GM18909 (cell line): ENCODE measurements at regions not wholly inside any gene's neighbourhood (a gene's known extent, or its start where the extent isn't known, plus 50 kb on each side); places are given as distances from the start of the nearest gene placed in this dataset.

Experiments used
- ATAC-seq: cut with Tn5 transposase; IDR thresholded peaks from one replicate; pipeline ENCODE4 v1.9.1; 2021; ENCODE audit warnings: mild to moderate bottlenecking; ENCODE audit not compliant: unreplicated experiment, poor library complexity

GRCh38 chr3:152516216-152516615 lies 247.5 kb downstream of the MBNL1 start:
- ATAC-seq: peak; percentile 32

GRCh38 chr3:152517502-152517901 lies 248.8 kb downstream of the MBNL1 start:
- no peak for ATAC-seq

- ATAC-seq: no peak
Observed at GRCh38 chr3:152518346-152518745, 249.6 kb downstream of the MBNL1 start.

- peak; percentile 65 for ATAC-seq
Observed at GRCh38 chr3:152519376-152519775, 250.6 kb downstream of the MBNL1 start.

GRCh38 chr3:152522036-152522435 lies 253.3 kb downstream of the MBNL1 start:
- no peak for ATAC-seq

- peak; percentile 64 for ATAC-seq
Observed at GRCh38 chr3:152524198-152525140, 255.7 kb downstream of the MBNL1 start.

- ATAC-seq: no peak
Observed at GRCh38 chr3:152531717-152532116, 263.0 kb downstream of the MBNL1 start.

GRCh38 chr3:152538518-152538917 lies 269.8 kb downstream of the MBNL1 start:
- no peak for ATAC-seq

GRCh38 chr3:152539191-152539764 lies 270.5 kb downstream of the MBNL1 start:
- ATAC-seq: no peak

- ATAC-seq: no peak
Observed at GRCh38 chr3:152540120-152540519, 271.4 kb downstream of the MBNL1 start.

GRCh38 chr3:152547153-152547552 lies 278.4 kb downstream of the MBNL1 start:
- ATAC-seq: no peak

GRCh38 chr3:152549263-152549662 lies 280.5 kb downstream of the MBNL1 start:
- ATAC-seq: no peak

GRCh38 chr3:152550284-152550683 lies 281.6 kb downstream of the MBNL1 start:
- peak; percentile 46 for ATAC-seq

GRCh38 chr3:152554980-152555379 lies 280.0 kb upstream of the P2RY1 start:
- no peak for ATAC-seq

- no peak for ATAC-seq
Observed at GRCh38 chr3:152555666-152556291, 279.2 kb upstream of the P2RY1 start.

GRCh38 chr3:152556731-152557254 lies 278.1 kb upstream of the P2RY1 start:
- ATAC-seq: peak; percentile 79

GRCh38 chr3:152557302-152557999 lies 277.5 kb upstream of the P2RY1 start:
- peak; percentile 78 for ATAC-seq

- ATAC-seq: no peak
Observed at GRCh38 chr3:152558386-152558785, 276.5 kb upstream of the P2RY1 start.

GRCh38 chr3:152559246-152559645 lies 275.7 kb upstream of the P2RY1 start:
- ATAC-seq: no peak

GRCh38 chr3:152564459-152564858 lies 270.5 kb upstream of the P2RY1 start:
- no peak for ATAC-seq
